ENCODE measurements at regions not wholly inside any gene's neighbourhood (a gene's known extent, or its start where the extent isn't known, plus 50 kb on each side); places are given as distances from the start of the nearest gene placed in this dataset.

- H3K27ac Mint-ChIP-seq (ENCODE audit: unreplicated experiment) = no peak overlapping the region
- H3K9me3 Mint-ChIP-seq = peaks cover 2% of the 10 kb centered on the region
- TF ChIP-seq CTCF (conservative IDR thresholded peaks at IDR 0.05) = no peak
- peaks cover 3% of the 10 kb centered on the region for H3K27me3 Mint-ChIP-seq (ENCODE audit: low read depth)
- H3K4me3 Mint-ChIP-seq = no peak overlapping the region
- H3K36me3 Mint-ChIP-seq (ENCODE audit: low read depth) = no peaks in the 10 kb centered on the region
- DNase-seq (ENCODE audit: low read depth, low spot score) = no peak
- no peaks in the 10 kb centered on the region for H3K4me1 Mint-ChIP-seq
Observed at GRCh38 chr2:219792446-219792845, 165.0 kb downstream of the SLC4A3 start.

GRCh38 chr2:219798430-219798829, 171.0 kb downstream of the SLC4A3 start:
- no peak overlapping the region for H3K27ac Mint-ChIP-seq (ENCODE audit: unreplicated experiment)
- no peak for DNase-seq (ENCODE audit: low read depth, low spot score)
- no peaks in the 10 kb centered on the region for H3K4me1 Mint-ChIP-seq
- H3K36me3 Mint-ChIP-seq (ENCODE audit: low read depth) = no peaks in the 10 kb centered on the region
- no peak for TF ChIP-seq CTCF (conservative IDR thresholded peaks at IDR 0.05)
- H3K9me3 Mint-ChIP-seq = peaks cover 2% of the 10 kb centered on the region
- H3K27me3 Mint-ChIP-seq (ENCODE audit: low read depth) = peaks cover 3% of the 10 kb centered on the region
- H3K4me3 Mint-ChIP-seq = no peak overlapping the region

DNA sequence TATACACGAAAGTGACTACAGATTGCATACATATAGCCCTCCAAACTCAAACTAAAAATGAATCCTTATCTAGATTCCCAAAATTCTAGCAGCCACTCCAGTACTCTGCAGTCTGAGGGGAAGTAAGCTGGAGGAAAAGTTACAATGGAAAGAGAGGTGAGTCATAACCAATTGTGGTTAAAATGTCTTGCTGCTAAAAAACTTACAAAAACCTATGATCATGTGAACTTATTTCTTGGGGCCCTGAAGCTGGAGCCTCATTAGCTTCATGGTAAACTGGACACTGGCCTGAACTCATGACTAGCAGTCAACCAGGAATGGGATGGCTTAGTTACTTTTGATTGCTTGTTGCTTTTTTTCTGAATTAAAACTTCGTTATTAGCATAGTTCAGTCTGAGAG, 175.9 kb downstream of the SLC4A3 start:
- TF ChIP-seq CTCF (conservative IDR thresholded peaks at IDR 0.05) = no peak

GRCh38 chr2:219810895-219811294, 183.5 kb downstream of the SLC4A3 start:
- peaks cover 6% of the 10 kb centered on the region for H3K36me3 Mint-ChIP-seq (ENCODE audit: low read depth)
- H3K9me3 Mint-ChIP-seq = peaks cover 16% of the 10 kb centered on the region
- H3K4me3 Mint-ChIP-seq = no peak overlapping the region
- no peak for TF ChIP-seq CTCF (conservative IDR thresholded peaks at IDR 0.05)
- H3K4me1 Mint-ChIP-seq = no peaks in the 10 kb centered on the region
- no peak overlapping the region for H3K27ac Mint-ChIP-seq (ENCODE audit: unreplicated experiment)
- no peaks in the 10 kb centered on the region for H3K27me3 Mint-ChIP-seq (ENCODE audit: low read depth)
- DNase-seq (ENCODE audit: low read depth, low spot score) = no peak

More for the DNA sequence above, 175.9 kb downstream of the SLC4A3 start:
- no peaks in the 10 kb centered on the region for H3K27me3 Mint-ChIP-seq (ENCODE audit: low read depth)
- no peaks in the 10 kb centered on the region for H3K4me1 Mint-ChIP-seq
- peaks cover 10% of the 10 kb centered on the region for H3K9me3 Mint-ChIP-seq
- H3K27ac Mint-ChIP-seq (ENCODE audit: unreplicated experiment) = no peak overlapping the region
- no peaks in the 10 kb centered on the region for H3K36me3 Mint-ChIP-seq (ENCODE audit: low read depth)
- DNase-seq (ENCODE audit: low read depth, low spot score) = no peak
- H3K4me3 Mint-ChIP-seq = no peak overlapping the region

DNA sequence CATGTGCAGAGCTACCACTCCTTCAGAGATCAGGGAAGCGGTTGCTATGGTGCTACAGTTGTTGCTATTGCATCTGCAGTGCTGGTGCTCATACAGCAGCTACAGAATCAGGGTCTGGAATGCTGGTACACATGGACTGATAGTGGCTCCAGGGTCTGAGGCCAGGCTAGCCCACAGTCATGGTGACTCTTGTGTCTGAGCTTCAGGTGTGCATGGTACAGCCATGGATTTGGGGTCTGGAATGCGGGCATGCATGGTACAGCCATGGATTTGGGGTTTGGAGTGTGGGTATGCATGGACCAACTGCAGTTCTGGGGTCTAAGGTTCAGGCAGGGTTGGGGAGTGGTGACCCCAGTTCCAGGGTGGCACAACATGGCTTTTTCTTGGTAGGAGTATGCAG, 185.2 kb downstream of the SLC4A3 start:
- Mint-ChIP-seq H3K9me3 (peaks cover 12% of the 10 kb centered on the region), H3K36me3 (ENCODE audit: low read depth) (peaks cover 10% of the 10 kb centered on the region), H3K4me3 (no peak overlapping the region), H3K4me1 (no peaks in the 10 kb centered on the region), H3K27ac (ENCODE audit: unreplicated experiment) (no peak overlapping the region), H3K27me3 (ENCODE audit: low read depth) (no peaks in the 10 kb centered on the region)
- TF ChIP-seq CTCF (conservative IDR thresholded peaks at IDR 0.05) = no peak
- no peak for DNase-seq (ENCODE audit: low read depth, low spot score)

DNA sequence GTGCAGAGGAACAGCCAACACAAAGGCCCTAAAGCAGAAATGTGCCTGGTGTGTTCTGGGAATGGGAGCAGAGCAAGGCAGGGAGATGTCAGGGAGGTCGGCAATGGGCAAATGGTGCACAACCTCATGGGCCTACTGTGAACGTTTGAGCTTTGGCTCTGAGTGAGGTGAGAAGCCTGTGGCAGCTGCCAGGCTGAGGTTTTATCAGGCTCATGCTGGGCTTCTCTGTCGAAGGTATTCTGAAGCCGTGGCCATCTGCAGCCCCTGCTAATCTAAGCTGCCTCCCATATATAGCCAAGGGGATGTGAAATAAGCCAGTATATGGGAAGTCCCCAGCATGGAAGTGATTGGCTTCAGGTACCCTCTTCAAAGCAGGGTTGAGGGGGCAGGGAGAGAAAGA, 193.3 kb downstream of the SLC4A3 start:
- peaks cover 13% of the 10 kb centered on the region for H3K36me3 Mint-ChIP-seq (ENCODE audit: low read depth)
- no peak for DNase-seq (ENCODE audit: low read depth, low spot score)
- H3K27ac Mint-ChIP-seq (ENCODE audit: unreplicated experiment) = no peak overlapping the region
- peaks cover 7% of the 10 kb centered on the region for H3K9me3 Mint-ChIP-seq
- no peak overlapping the region for H3K4me3 Mint-ChIP-seq
- H3K27me3 Mint-ChIP-seq (ENCODE audit: low read depth) = no peaks in the 10 kb centered on the region
- peaks cover 3% of the 10 kb centered on the region for H3K4me1 Mint-ChIP-seq
- no peak for TF ChIP-seq CTCF (conservative IDR thresholded peaks at IDR 0.05)
